GM18505 (cell line): ENCODE measurements at regions not wholly inside any gene's neighbourhood (a gene's known extent, or its start where the extent isn't known, plus 50 kb on each side); places are given as distances from the start of the nearest gene placed in this dataset.

Experiments
- ATAC-seq: cut with Tn5 transposase; IDR thresholded peaks from one replicate; pipeline ENCODE4 v1.9.1; 2021; ENCODE audit not compliant: unreplicated experiment
- POLR2A ChIP-seq: IDR thresholded peaks from 4 replicates; pipeline ENCODE4 v1.6.1; 2011; ENCODE audit warnings: borderline replicate concordance; ENCODE audit not compliant: insufficient read depth, insufficient read length; ENCODE audit errors: extremely low read depth

DNA sequence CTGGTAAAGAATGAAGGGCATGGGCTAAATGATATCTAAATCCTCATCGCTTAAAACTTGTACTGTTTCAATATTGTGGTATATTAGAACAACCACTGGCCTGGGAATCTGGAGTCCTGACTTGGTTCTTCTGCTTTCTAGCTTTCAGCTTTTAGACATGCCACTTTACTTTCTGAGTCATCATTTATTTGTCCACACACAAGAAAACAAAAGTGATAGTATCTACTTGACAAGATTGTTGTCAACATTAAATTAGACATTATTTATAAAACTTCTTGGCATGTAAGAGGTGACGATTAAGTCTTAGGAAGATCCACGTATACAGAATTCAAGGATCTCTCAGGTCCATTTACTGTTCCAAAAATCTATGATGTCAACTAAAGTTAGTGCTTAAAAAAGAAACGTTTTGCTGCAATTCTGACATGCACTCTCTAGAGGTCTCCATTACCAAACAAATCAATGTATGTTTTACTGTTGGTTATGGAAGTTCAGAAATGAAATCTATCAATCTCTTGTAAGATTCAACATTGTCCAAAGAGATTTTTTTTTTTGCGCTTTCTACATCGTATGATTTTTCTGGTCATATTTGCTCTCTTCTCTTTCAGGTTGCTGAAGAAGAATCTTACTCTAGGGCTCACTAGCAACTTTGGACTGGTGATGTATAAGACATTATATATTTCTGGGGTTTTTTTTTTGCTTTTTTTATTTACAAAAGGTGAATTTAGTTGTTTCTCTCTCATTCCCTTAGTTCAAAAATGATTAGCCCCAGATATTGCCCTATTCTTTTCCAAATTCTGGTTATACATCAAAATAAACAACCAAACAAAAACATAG is 53.6 kb upstream of the DYNC1I1 start:
- ATAC-seq, result no peak

DNA sequence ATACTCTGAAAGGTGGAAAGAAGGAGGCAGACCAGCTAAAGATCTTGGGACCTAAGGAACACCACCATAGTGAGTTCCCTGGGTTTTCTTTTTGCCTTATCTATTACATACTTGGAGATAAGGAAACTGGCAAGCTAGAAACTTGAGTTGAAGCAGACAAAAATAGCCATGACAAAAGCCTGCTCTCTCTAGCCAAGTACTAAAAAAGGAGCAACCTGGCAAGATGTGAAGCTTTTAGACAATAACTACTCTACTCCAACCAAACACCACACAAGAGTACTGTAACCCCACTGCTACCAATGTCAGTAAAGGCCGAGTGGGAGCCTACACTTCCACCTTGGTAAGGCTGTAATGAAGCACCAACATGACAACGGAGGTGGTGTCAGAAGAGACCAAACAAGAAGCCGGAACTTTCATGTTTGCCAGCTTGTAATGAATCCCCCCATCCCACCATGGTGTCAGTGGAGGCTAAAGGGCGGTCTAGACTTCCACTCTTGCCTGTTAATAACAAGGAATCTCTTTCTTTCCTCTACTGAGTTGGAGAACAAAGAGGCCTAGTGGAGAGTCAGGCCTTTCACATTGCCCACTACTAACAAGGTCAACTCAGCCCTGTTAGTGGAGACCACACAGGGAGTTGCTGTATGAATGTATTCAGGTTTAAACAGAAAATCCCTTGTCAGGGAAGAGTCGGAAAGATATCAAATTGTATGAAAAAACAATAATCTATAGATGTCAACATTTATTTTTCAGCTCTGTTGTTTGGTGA is 55.8 kb upstream of the DYNC1I1 start:
- no peak for TF ChIP-seq POLR2A

More for the DNA sequence above, 53.6 kb upstream of the DYNC1I1 start:
- TF ChIP-seq POLR2A, result no peak

DNA sequence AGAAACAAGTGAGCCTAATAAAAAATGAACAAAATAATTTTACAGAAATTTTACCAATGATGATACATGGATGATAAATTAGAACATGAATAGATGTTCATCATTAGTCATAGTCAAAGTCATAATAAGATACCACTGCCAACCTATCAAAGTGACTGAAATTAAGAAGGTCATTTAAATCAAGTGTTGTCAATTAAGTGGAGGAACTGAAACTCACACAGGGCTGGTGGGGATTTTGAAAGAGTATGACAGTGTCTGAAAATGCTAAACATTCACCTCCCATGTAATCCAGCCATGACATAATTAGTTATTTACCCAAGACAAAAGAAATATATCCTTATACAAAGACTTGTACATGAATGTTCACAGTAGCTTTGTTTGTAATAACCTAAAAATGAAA is 57.1 kb upstream of the DYNC1I1 start:
- no peak for ATAC-seq
- TF ChIP-seq POLR2A, result no peak

More for the DNA sequence above, 55.8 kb upstream of the DYNC1I1 start:
- no peak for ATAC-seq

DNA sequence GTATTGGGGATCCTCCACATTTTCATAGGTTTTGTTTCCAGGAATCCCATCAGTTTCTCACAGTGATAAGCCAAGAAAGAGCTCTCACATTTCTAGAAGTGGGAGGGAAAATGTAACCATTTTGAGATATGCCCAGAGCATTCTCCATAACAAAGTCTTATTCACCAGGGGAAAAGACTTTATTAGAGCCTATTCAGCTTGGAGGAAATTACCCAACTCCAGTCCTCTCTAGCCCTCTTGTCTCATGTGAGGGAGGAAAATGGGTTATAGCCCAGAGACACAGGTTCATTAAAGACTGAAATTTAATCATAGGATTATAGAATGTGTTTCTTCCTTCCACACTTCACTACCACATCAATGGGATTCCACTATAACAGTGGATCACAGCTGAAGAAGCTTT is 61.6 kb upstream of the DYNC1I1 start:
- TF ChIP-seq POLR2A, result no peak
- ATAC-seq, result no peak

DNA sequence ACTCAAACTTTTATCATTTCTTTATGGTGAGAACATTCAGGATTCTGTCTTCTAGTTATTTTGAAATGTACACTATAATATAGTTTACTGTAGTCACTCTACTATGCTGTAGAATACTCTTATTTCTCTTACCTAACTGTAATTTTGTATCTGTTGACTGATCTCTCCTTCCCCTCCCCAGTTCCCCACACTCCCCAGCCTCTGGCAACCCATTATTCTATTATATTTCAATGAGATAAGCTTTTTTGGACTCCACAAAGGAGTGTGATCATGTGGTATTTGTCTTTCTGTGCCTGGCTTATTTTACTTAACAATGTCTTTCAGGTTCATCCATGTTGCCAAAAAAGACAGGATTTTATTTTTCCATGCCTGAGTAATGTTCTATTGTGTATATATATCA is 71.4 kb upstream of the DYNC1I1 start:
- ATAC-seq, result no peak
- no peak for TF ChIP-seq POLR2A

DNA sequence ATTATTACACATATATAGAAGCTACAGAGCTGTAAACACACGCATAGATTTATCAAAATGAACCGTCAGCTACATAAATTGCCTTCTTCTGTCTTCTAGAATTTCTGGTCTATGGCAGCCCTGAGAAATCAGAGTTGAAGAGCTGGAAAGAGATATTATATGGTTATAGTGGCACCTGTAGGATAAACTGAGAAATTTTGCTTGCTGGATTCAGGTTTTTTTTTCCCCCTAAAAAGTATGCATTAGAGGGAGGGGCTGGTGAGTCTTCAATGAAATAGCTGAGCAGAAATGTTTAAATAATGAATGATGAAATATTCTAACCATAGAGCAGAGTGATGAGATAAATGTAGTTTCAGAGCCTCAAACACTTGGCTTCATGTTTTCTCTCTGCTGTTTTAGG is 78.0 kb upstream of the DYNC1I1 start:
- no peak for ATAC-seq
- no peak for TF ChIP-seq POLR2A

DNA sequence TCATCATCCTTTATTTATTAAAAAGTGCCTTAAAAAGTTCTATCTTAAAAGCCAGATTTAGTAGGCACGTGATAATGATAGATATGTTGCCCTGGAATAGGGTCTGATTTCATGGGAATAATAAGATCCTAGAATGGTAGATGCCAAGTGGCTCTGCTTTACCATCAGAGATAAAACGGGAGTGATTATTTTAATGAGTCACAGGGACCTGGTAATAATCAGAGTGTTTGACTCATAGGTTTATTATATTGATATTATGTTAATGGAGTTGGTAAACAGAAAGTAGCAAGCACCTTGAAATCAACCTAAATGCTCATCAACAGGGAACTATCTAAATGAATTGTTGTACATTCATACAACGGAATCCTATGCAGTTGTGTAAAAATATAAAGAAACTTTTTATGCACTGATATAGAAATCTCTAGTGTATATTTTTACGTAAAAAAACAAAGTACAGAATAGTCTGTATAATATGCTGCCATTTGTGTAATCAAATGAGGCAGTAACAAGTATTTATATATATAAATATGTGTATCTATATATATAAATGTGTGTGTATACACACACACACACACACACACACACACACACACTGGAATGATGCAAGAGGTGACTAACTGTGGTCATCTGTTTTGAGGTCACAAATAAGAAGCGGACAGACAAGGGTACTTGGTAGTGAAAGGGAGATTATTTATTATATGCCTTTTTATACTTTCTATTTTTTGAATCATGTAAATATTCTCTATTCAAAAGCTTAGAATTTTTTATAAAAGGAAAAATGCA is 78.6 kb upstream of the DYNC1I1 start:
- ATAC-seq, result no peak
- no peak for TF ChIP-seq POLR2A

DNA sequence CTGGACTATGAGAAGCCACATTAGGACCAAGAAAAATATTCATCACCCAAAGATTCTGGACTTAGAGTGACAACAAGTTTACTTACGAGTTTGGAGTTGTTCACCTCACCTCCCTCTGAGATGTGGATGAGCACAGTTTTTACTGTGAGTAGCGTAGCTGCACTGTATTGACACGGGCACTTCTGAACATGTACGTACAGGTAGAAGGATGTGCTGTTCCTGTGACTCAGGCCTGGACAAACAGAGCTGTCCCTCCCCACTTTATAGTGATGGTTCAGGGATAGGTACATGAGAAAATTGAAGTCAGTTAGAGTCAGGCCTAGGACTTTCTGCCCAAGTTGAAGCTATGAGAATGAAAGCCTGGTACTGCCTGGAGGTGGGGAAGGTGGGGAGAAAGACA is 80.9 kb upstream of the DYNC1I1 start:
- no peak for TF ChIP-seq POLR2A
- no peak for ATAC-seq

DNA sequence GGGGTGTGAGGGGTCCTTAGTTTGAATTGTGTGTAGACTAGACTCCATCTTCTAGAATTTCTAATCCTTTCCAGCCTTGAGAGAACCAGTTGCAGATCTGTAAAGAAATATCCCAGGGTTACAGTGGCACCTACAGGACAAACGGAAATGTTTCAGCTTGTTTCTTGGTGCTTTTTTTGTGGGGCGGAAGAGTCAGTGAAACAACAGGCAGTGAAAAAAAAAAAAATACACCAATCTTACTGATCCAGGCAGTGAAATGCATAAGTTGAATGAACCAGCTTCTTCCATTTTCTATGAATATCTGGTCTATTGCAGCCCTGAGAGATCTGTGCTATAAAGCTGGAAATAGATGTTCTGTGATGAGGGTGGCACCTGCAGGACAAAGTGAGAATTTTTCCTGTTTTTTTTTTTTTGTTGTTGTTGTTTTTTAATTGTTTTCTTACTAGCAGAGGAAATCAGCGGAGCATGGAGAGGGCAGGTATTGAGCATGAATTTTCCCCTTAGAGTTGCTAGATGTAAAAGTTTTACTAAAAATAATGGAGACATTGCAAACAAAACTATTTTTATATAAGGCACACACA is 81.9 kb upstream of the DYNC1I1 start:
- ATAC-seq, result peak; percentile 69
- TF ChIP-seq POLR2A, result no peak

DNA sequence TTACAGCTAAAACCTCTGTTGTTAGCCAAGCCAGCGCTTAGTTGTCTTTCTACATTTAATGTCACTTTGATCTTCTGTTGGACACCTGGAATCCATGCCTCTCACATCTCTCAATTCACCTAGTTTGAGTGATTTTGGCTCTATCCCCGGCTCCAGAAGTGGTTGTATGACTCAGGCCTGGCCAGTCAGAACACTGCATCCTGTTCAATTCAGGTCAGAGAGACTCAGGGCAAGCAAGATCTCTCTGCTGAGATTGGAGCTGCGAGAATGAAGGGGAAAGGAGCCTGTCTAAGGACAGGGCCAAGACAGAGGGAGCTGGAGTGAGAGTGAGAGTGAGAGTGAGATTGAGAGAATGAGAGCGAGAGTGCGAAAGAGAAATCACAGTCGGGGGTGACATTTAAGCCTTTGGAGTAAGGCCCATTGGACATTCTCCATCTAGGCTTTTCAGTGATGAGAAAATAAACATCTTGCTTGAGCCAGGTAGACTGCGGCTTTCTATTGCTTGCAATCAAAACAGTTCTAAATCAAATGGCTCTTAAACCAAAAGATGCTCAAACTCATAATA is 83.3 kb upstream of the DYNC1I1 start:
- no peak for TF ChIP-seq POLR2A
- ATAC-seq, result no peak

DNA sequence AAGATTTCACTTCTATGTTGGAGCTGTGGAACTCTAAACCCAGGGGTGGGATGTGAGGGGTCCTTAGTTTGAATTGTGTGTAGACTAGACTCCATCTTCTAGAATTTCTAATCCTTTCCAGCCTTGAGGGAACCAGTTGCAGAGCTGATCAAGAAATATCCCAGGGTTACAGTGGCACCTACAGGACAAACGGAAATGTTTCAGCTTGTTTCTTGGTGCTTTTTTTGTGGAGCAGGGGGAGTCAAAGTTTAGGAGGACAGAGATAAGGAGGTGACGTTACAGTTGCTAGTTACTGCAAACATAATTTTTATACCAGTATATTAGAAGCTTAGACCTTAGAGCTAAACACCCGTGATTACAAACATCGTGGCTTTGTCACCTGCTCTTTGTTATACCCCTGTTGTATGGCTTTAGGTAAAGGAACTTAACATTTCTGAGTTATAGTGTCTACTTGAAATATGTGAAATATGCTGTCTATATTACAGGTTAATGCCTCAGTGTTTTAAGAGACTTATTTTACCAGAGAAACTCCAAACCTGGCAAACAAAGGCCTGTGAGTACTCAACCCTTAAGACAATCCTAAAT is 84.5 kb upstream of the DYNC1I1 start:
- no peak for ATAC-seq
- TF ChIP-seq POLR2A, result no peak

DNA sequence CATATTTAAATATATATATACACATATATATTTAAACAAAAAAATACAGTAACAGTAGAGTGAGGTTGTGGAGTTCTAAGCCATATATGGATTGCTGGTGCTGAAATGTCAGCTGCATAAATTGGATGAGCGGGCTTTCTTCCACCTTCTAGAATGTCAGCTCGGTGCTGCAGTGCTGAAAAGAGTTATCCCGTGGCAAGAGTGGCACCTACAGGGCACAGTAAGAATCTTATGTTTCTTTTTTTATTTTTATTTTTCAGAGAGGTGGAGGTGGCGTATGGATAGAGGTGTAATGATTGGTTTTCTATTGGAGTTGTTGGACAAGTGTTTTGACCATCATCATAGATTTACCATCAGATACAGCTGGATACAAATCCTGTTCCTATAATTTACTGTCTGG is 86.2 kb upstream of the DYNC1I1 start:
- no peak for ATAC-seq
- TF ChIP-seq POLR2A, result no peak
